Activated naive CD8-positive, alpha-beta T cell (primary cell): ENCODE measurements at regions not wholly inside any gene's neighbourhood (a gene's known extent, or its start where the extent isn't known, plus 50 kb on each side); places are given as distances from the start of the nearest gene placed in this dataset.

Source experiments
- H3K27ac Mint-ChIP-seq: one replicate; pipeline ENCODE4 v1.8.0; 2021; ENCODE audit warnings: mixed read lengths
- H3K27me3 Mint-ChIP-seq: one replicate; pipeline ENCODE4 v1.8.0; 2021; ENCODE audit warnings: mixed read lengths
- H3K36me3 Mint-ChIP-seq: one replicate; pipeline ENCODE4 v1.8.0; 2021; ENCODE audit warnings: mixed read lengths
- H3K4me1 Mint-ChIP-seq: one replicate; pipeline ENCODE4 v1.8.0; 2021; ENCODE audit warnings: low read depth, mixed read lengths
- H3K4me3 Mint-ChIP-seq: one replicate; pipeline ENCODE4 v1.8.0; 2021; ENCODE audit warnings: mild to moderate bottlenecking, mixed read lengths
- H3K9me3 Mint-ChIP-seq: one replicate; pipeline ENCODE4 v1.8.0; 2021; ENCODE audit warnings: low read depth, mixed read lengths

- Mint-ChIP-seq H3K4me3 (no peak overlapping the region), H3K4me1 (no peaks in the 10 kb centered on the region), H3K9me3 (peaks cover 25% of the 10 kb centered on the region), H3K36me3 (no peaks in the 10 kb centered on the region), H3K27ac (no peak overlapping the region), H3K27me3 (no peaks in the 10 kb centered on the region)
Measured at GRCh38 chr16:64534180-64534780, 587.6 kb downstream of the CDH11 start.

GRCh38 chr16:64532691-64533090, 589.2 kb downstream of the CDH11 start:
- no peak overlapping the region for H3K27ac Mint-ChIP-seq
- H3K9me3 Mint-ChIP-seq, result peaks cover 20% of the 10 kb centered on the region
- H3K36me3 Mint-ChIP-seq, result no peaks in the 10 kb centered on the region
- H3K4me3 Mint-ChIP-seq, result no peak overlapping the region
- no peaks in the 10 kb centered on the region for H3K4me1 Mint-ChIP-seq
- H3K27me3 Mint-ChIP-seq, result no peaks in the 10 kb centered on the region

- Mint-ChIP-seq H3K4me1 (no peaks in the 10 kb centered on the region), H3K9me3 (peaks cover 19% of the 10 kb centered on the region), H3K4me3 (no peak overlapping the region), H3K27me3 (no peaks in the 10 kb centered on the region), H3K36me3 (no peaks in the 10 kb centered on the region), H3K27ac (no peak overlapping the region)
Measured at GRCh38 chr16:64532117-64532516, 589.7 kb downstream of the CDH11 start.

GRCh38 chr16:64531401-64531800, 590.5 kb downstream of the CDH11 start:
- Mint-ChIP-seq H3K27me3 (no peaks in the 10 kb centered on the region), H3K27ac (no peak overlapping the region), H3K4me3 (no peak overlapping the region), H3K9me3 (peaks cover 21% of the 10 kb centered on the region), H3K4me1 (no peaks in the 10 kb centered on the region), H3K36me3 (no peaks in the 10 kb centered on the region)

GRCh38 chr16:64522548-64522947, 599.3 kb downstream of the CDH11 start:
- no peaks in the 10 kb centered on the region for H3K4me1 Mint-ChIP-seq
- no peak overlapping the region for H3K4me3 Mint-ChIP-seq
- no peaks in the 10 kb centered on the region for H3K27me3 Mint-ChIP-seq
- H3K36me3 Mint-ChIP-seq, result no peaks in the 10 kb centered on the region
- H3K9me3 Mint-ChIP-seq, result peaks cover 15% of the 10 kb centered on the region
- H3K27ac Mint-ChIP-seq, result no peak overlapping the region

- no peaks in the 10 kb centered on the region for H3K36me3 Mint-ChIP-seq
- H3K9me3 Mint-ChIP-seq, result peaks cover 14% of the 10 kb centered on the region
- H3K4me1 Mint-ChIP-seq, result no peaks in the 10 kb centered on the region
Measured at GRCh38 chr16:64513871-64514270, 608.0 kb downstream of the CDH11 start.

GRCh38 chr16:64507240-64508024, 614.4 kb downstream of the CDH11 start:
- peaks cover 18% of the 10 kb centered on the region for H3K9me3 Mint-ChIP-seq
- no peak overlapping the region for H3K4me3 Mint-ChIP-seq
- H3K27me3 Mint-ChIP-seq, result no peaks in the 10 kb centered on the region
- H3K27ac Mint-ChIP-seq, result no peak overlapping the region
- H3K4me1 Mint-ChIP-seq, result no peaks in the 10 kb centered on the region
- no peaks in the 10 kb centered on the region for H3K36me3 Mint-ChIP-seq

More at GRCh38 chr16:64513871-64514270, 608.0 kb downstream of the CDH11 start:
- H3K4me3 Mint-ChIP-seq, result no peak overlapping the region
- H3K27ac Mint-ChIP-seq, result no peak overlapping the region
- no peaks in the 10 kb centered on the region for H3K27me3 Mint-ChIP-seq

- Mint-ChIP-seq H3K27ac (no peak overlapping the region), H3K4me1 (no peaks in the 10 kb centered on the region), H3K36me3 (no peaks in the 10 kb centered on the region), H3K27me3 (no peaks in the 10 kb centered on the region), H3K4me3 (no peak overlapping the region), H3K9me3 (peaks cover 10% of the 10 kb centered on the region)
Measured at GRCh38 chr16:64499211-64499610, 622.7 kb downstream of the CDH11 start.

GRCh38 chr16:64498363-64498762, 623.5 kb downstream of the CDH11 start:
- Mint-ChIP-seq H3K4me1 (no peaks in the 10 kb centered on the region), H3K27ac (no peak overlapping the region), H3K4me3 (no peak overlapping the region), H3K27me3 (no peaks in the 10 kb centered on the region), H3K9me3 (peaks cover 10% of the 10 kb centered on the region), H3K36me3 (no peaks in the 10 kb centered on the region)

GRCh38 chr16:64493709-64494108, 628.2 kb downstream of the CDH11 start:
- no peaks in the 10 kb centered on the region for H3K27me3 Mint-ChIP-seq
- H3K36me3 Mint-ChIP-seq, result no peaks in the 10 kb centered on the region
- H3K4me3 Mint-ChIP-seq, result no peak overlapping the region
- H3K9me3 Mint-ChIP-seq, result peaks cover 26% of the 10 kb centered on the region
- no peaks in the 10 kb centered on the region for H3K4me1 Mint-ChIP-seq
- H3K27ac Mint-ChIP-seq, result no peak overlapping the region

- no peaks in the 10 kb centered on the region for H3K27me3 Mint-ChIP-seq
- no peak overlapping the region for H3K27ac Mint-ChIP-seq
- H3K4me3 Mint-ChIP-seq, result no peak overlapping the region
- no peaks in the 10 kb centered on the region for H3K4me1 Mint-ChIP-seq
- H3K9me3 Mint-ChIP-seq, result peaks cover 26% of the 10 kb centered on the region
- H3K36me3 Mint-ChIP-seq, result no peaks in the 10 kb centered on the region
Measured at GRCh38 chr16:64489449-64489848, 632.4 kb downstream of the CDH11 start.

- Mint-ChIP-seq H3K4me1 (no peaks in the 10 kb centered on the region), H3K9me3 (peaks cover 17% of the 10 kb centered on the region), H3K27me3 (no peaks in the 10 kb centered on the region), H3K27ac (no peak overlapping the region), H3K4me3 (no peak overlapping the region), H3K36me3 (no peaks in the 10 kb centered on the region)
Measured at GRCh38 chr16:64486561-64486960, 635.3 kb downstream of the CDH11 start.

- Mint-ChIP-seq H3K9me3 (peaks cover 14% of the 10 kb centered on the region), H3K4me1 (no peaks in the 10 kb centered on the region), H3K36me3 (no peaks in the 10 kb centered on the region), H3K27ac (no peak overlapping the region), H3K4me3 (no peak overlapping the region), H3K27me3 (no peaks in the 10 kb centered on the region)
Measured at GRCh38 chr16:64481497-64481896, 640.4 kb downstream of the CDH11 start.

- no peaks in the 10 kb centered on the region for H3K36me3 Mint-ChIP-seq
- H3K27me3 Mint-ChIP-seq, result no peaks in the 10 kb centered on the region
- no peak overlapping the region for H3K27ac Mint-ChIP-seq
- H3K4me3 Mint-ChIP-seq, result no peak overlapping the region
- H3K4me1 Mint-ChIP-seq, result no peaks in the 10 kb centered on the region
- H3K9me3 Mint-ChIP-seq, result peaks cover 14% of the 10 kb centered on the region
Measured at GRCh38 chr16:64478252-64478906, 643.5 kb downstream of the CDH11 start.

GRCh38 chr16:64475627-64476351, 646.1 kb downstream of the CDH11 start:
- Mint-ChIP-seq H3K4me3 (no peak overlapping the region), H3K27ac (no peak overlapping the region), H3K27me3 (no peaks in the 10 kb centered on the region), H3K4me1 (no peaks in the 10 kb centered on the region), H3K36me3 (no peaks in the 10 kb centered on the region), H3K9me3 (peaks cover 20% of the 10 kb centered on the region)
